ENCODE measurements at regions not wholly inside any gene's neighbourhood (a gene's known extent, or its start where the extent isn't known, plus 50 kb on each side); places are given as distances from the start of the nearest gene placed in this dataset.
"Not testable (repeated sequence)": the region's sequence is repeated elsewhere in the genome, so short reads cannot be mapped to it uniquely, and the experiment has no call there.

GRCh38 chr12:114500775-114501473 is 95.0 kb upstream of the TBX5 start:
- no peak for DNase-seq

GRCh38 chr12:114500131-114500530 is 94.2 kb upstream of the TBX5 start:
- no peak for DNase-seq

- no peak for DNase-seq
These were observed 93.4 kb upstream of the TBX5 start for GRCh38 chr12:114499338-114499737.

- no peak for DNase-seq
These were observed 86.0 kb upstream of the TBX5 start for GRCh38 chr12:114491916-114492315.

GRCh38 chr12:114484822-114485459 is 79.0 kb upstream of the TBX5 start:
- DNase-seq = not testable (repeated sequence)

GRCh38 chr12:114483996-114484395 is 78.1 kb upstream of the TBX5 start:
- no peak for DNase-seq

GRCh38 chr12:114481200-114481535 is 75.2 kb upstream of the TBX5 start:
- no peak for DNase-seq

GRCh38 chr12:114480337-114481199 is 74.6 kb upstream of the TBX5 start:
- DNase-seq = no peak

GRCh38 chr12:114479831-114480230 is 73.9 kb upstream of the TBX5 start:
- DNase-seq = no peak

- no peak for DNase-seq
These were observed 72.9 kb upstream of the TBX5 start for GRCh38 chr12:114478865-114479264.

- no peak for DNase-seq
These were observed 72.0 kb upstream of the TBX5 start for GRCh38 chr12:114477989-114478395.

GRCh38 chr12:114476159-114476558 is 70.2 kb upstream of the TBX5 start:
- DNase-seq = no peak

GRCh38 chr12:114473717-114474116 is 67.8 kb upstream of the TBX5 start:
- DNase-seq = no peak

- no peak for DNase-seq
These were observed 67.1 kb upstream of the TBX5 start for GRCh38 chr12:114473018-114473417.

- DNase-seq = no peak
These were observed 51.7 kb upstream of the TBX5 start for GRCh38 chr12:114457620-114458019.

Measured in occipital lobe (tissue), 1 donor.